Left ventricle myocardium inferior (tissue), 1 donor: ENCODE measurements at regions not wholly inside any gene's neighbourhood (a gene's known extent, or its start where the extent isn't known, plus 50 kb on each side); places are given as distances from the start of the nearest gene placed in this dataset.

ENCODE experiments used
- DNase-seq: peaks from one replicate; pipeline ENCODE4 v3.0.0-alpha.2; 2020
- H3K27ac ChIP-seq: fragments of 200-600 bp; replicated peaks from 2 replicates; pipeline ENCODE4 v1.8.0; 2021
- H3K27me3 ChIP-seq: fragments of 200-600 bp; 2 replicates; pipeline ENCODE4 v1.8.0; 2021; ENCODE audit warnings: low read depth
- H3K36me3 ChIP-seq: fragments of 200-600 bp; 2 replicates; pipeline ENCODE4 v1.8.0; 2021
- H3K4me1 ChIP-seq: fragments of 200-600 bp; 2 replicates; pipeline ENCODE4 v1.8.0; 2021
- H3K4me3 ChIP-seq: fragments of 200-600 bp; 2 replicates; pipeline ENCODE4 v1.8.0; 2021; ENCODE audit warnings: mild to moderate bottlenecking, moderate library complexity
- H3K9me3 ChIP-seq: fragments of 200-600 bp; replicated peaks from 2 replicates; pipeline ENCODE4 v1.8.0; 2021
- intact Hi-C: fragments of 100-400 bp; cut with micrococcal nuclease; formaldehyde crosslinking; loops from one replicate; pipeline ENCODE4 v1.11.0; 2022
- TF ChIP-seq, protein P1 (sequence below): fragments of 200-600 bp; IDR thresholded peaks from 2 replicates; pipeline ENCODE4 v1.8.0; 2021; ENCODE audit warnings: antibody characterized with exemption, mild to moderate bottlenecking, borderline replicate concordance
- donor health status: DM: no; HTN: yes; CAD: no; lungs with severe emphysema.

DNA sequence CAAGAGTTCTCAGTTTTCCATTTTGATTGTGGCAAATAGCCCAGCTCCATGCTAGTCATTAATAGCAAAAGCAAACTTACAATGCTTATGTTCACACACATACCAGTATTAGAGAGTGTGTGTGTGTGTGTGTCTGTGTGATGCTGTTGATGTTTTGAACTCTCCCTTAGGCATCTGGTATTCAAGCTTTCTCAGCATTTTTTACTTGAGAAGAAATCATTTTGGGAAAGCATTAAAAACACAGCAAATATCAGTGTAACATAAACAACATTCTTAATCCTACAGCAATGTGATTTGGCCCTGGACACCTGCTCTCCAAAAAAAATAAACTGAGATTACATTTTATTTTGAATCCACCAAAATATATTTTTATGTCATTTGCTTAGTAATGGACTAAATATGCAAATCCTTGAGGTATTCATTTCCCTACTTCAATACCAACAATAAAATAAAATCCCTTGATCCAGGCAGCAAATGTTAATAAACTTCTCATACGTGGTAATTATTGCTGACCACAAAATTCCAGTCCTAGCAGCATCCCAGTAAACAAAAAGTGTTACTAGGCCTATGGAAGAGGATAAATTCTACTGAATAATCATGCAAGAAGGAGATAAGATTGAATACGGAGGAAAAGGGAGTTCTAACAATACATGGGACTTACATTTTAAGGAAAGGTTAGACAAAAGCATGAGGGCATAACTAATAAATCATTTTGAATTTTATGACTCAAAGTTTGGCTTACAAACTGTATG lies 249.5 kb upstream of the CLEC14A start:
- H3K36me3 ChIP-seq, result no peaks in the 10 kb centered on the region
- no peaks in the 10 kb centered on the region for H3K9me3 ChIP-seq
- H3K4me1 ChIP-seq, result no peaks in the 10 kb centered on the region
- no peak for DNase-seq
- H3K27me3 ChIP-seq, result no peaks in the 10 kb centered on the region
- H3K4me3 ChIP-seq, result no peak overlapping the region
- intact Hi-C loops, result no loop called here
- TF ChIP-seq, protein P1, sequence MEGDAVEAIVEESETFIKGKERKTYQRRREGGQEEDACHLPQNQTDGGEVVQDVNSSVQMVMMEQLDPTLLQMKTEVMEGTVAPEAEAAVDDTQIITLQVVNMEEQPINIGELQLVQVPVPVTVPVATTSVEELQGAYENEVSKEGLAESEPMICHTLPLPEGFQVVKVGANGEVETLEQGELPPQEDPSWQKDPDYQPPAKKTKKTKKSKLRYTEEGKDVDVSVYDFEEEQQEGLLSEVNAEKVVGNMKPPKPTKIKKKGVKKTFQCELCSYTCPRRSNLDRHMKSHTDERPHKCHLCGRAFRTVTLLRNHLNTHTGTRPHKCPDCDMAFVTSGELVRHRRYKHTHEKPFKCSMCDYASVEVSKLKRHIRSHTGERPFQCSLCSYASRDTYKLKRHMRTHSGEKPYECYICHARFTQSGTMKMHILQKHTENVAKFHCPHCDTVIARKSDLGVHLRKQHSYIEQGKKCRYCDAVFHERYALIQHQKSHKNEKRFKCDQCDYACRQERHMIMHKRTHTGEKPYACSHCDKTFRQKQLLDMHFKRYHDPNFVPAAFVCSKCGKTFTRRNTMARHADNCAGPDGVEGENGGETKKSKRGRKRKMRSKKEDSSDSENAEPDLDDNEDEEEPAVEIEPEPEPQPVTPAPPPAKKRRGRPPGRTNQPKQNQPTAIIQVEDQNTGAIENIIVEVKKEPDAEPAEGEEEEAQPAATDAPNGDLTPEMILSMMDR, result no peak
- no peak overlapping the region for H3K27ac ChIP-seq

DNA sequence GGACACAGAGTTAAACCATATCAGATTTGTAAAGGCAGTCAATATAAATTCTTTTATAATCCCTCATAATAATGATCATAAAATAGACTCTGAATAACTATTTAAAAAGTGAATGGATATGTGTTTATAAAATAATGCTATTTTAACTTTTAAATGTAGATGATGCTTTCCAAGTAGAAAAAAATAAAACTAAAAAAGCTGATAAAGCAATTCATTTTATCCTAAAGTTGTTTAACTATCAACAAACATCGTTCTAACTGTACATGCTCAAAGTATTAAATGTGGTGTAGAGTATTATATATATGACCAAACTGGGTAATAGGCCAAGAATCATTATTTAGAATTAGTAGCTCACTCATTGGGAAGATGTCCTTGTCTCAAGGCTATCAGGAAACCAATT lies 248.3 kb upstream of the CLEC14A start:
- no peak for DNase-seq
- no peaks in the 10 kb centered on the region for H3K27me3 ChIP-seq

DNA sequence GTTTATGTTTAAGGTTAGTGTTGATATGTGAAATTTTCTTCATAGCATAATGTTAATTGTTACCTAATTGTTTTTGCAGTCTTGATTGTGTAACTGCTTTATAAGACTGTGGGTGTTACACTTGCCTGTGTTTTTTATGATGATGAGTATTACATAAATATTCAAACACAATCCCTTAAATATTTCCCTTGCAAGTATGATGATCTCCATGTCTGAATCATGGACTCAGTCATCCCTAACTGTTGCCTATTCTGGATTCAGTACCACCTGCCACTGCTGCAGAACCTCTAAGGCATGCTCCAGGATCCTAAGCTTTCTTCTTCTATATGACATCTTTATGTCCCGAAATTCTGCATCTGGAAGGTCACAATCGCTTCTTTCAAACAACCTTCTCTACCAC lies 246.3 kb upstream of the CLEC14A start:
- Histone ChIP-seq H3K36me3 (no peaks in the 10 kb centered on the region), H3K27ac (no peak overlapping the region), H3K4me1 (no peaks in the 10 kb centered on the region), H3K27me3 (no peaks in the 10 kb centered on the region), H3K9me3 (peaks cover 7% of the 10 kb centered on the region), H3K4me3 (no peak overlapping the region)
- TF ChIP-seq, protein P1, result no peak
- intact Hi-C loops, result no loop called here
- no peak for DNase-seq

More for the DNA sequence above, 248.3 kb upstream of the CLEC14A start:
- H3K9me3 ChIP-seq, result peaks cover 2% of the 10 kb centered on the region
- no peaks in the 10 kb centered on the region for H3K4me1 ChIP-seq
- no peaks in the 10 kb centered on the region for H3K36me3 ChIP-seq
- TF ChIP-seq, protein P1, result no peak
- no peak overlapping the region for H3K27ac ChIP-seq
- intact Hi-C loops, result no loop called here
- H3K4me3 ChIP-seq, result no peak overlapping the region

DNA sequence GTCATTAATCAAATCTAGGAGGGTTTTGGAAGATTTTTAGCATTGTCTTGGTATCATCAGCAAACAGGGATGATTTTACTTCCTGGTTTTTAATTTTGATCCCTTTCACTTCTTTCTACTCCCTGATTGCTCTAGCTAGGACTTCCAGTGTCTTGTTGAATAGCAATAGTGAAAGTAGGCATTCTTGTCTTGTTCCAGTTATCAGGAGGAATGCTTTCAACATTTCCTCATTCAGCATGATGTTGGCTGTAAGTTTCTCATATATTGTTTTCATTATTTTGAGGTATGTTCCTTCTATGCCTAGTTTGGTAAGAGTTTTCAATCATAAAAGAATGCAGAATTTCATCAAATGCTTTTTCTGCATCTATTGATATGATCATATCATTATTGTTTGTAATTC lies 244.2 kb upstream of the CLEC14A start:
- TF ChIP-seq, protein P1, result no peak
- intact Hi-C loops, result no loop called here
- no peak overlapping the region for H3K27ac ChIP-seq

DNA sequence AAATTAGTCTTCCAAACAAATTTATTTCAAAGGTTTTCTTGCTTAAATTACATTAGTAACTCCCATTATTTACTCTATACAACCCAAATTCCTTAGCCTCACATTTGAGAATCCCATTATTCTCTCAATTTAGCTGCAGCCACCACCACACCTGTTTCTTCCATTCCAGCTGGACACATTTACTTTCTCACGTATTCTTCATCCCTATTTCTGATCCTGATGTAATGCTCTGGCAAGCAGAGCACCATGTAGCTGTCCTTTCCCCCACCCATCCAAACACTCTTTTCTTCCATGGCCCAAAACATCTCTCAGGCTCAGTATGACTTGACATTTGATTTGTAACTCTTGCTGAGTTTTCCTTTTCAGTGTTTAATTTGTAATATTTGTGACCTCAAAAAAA lies 240.2 kb upstream of the CLEC14A start:
- H3K27me3 ChIP-seq, result no peaks in the 10 kb centered on the region
- intact Hi-C loops, result no loop called here
- no peaks in the 10 kb centered on the region for H3K36me3 ChIP-seq
- no peak for DNase-seq
- no peak overlapping the region for H3K27ac ChIP-seq
- H3K4me3 ChIP-seq, result no peak overlapping the region
- peaks cover 42% of the 10 kb centered on the region for H3K9me3 ChIP-seq
- TF ChIP-seq, protein P1, result no peak
- H3K4me1 ChIP-seq, result no peaks in the 10 kb centered on the region

More for the DNA sequence above, 244.2 kb upstream of the CLEC14A start:
- DNase-seq, result no peak
- no peak overlapping the region for H3K4me3 ChIP-seq
- no peaks in the 10 kb centered on the region for H3K27me3 ChIP-seq
- no peaks in the 10 kb centered on the region for H3K36me3 ChIP-seq
- H3K9me3 ChIP-seq, result peaks cover 7% of the 10 kb centered on the region
- H3K4me1 ChIP-seq, result no peaks in the 10 kb centered on the region
